ENCODE measurements at regions not wholly inside any gene's neighbourhood (a gene's known extent, or its start where the extent isn't known, plus 50 kb on each side); places are given as distances from the start of the nearest gene placed in this dataset.

DNA sequence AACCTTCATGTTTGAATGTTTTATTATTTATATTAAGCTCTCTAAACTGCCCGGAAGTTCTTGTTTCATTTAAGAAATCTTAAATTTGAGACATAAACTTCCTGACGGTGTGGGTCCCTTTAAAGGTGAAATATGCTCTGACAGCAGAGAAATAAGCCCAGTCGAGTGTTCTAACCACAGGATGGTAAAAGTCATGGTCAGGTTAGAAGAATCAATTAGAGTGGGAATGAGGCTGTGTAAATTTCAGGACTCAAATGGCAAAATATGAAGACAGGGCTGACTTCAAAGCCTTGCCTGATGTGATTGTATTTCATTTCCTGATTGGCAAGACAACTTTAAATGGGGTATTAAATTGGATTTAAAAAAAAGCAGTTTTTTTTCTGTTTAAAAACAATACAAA, 432.9 kb upstream of the BRINP1 start:
- H3K4me2 ChIP-seq (ENCODE audit: low read depth, low read length) = no peak overlapping the region
- H3K9me3 ChIP-seq (replicated peaks; ENCODE audit: insufficient read depth, low read length) = no peaks in the 10 kb centered on the region
- no peaks in the 10 kb centered on the region for H3K4me1 ChIP-seq (ENCODE audit: low read length)
- no peak for DNase-seq
- no peaks in the 10 kb centered on the region for H3K27me3 ChIP-seq (replicated peaks; ENCODE audit: insufficient read depth, low read length)
- H3K36me3 ChIP-seq (replicated peaks; ENCODE audit: insufficient read depth, low read length) = no peaks in the 10 kb centered on the region
- no peak overlapping the region for H3K27ac ChIP-seq (ENCODE audit: low read length)
- no peaks in the 10 kb centered on the region for H4K20me1 ChIP-seq (ENCODE audit: insufficient read depth, low read length)
- no peak overlapping the region for H2AFZ ChIP-seq (ENCODE audit: low read length)
- no peaks in the 10 kb centered on the region for H3K79me2 ChIP-seq (ENCODE audit: low read length)
- no peaks in the 10 kb centered on the region for H3F3A ChIP-seq (ENCODE audit: insufficient read depth, low read length)
- TF ChIP-seq, protein P1, sequence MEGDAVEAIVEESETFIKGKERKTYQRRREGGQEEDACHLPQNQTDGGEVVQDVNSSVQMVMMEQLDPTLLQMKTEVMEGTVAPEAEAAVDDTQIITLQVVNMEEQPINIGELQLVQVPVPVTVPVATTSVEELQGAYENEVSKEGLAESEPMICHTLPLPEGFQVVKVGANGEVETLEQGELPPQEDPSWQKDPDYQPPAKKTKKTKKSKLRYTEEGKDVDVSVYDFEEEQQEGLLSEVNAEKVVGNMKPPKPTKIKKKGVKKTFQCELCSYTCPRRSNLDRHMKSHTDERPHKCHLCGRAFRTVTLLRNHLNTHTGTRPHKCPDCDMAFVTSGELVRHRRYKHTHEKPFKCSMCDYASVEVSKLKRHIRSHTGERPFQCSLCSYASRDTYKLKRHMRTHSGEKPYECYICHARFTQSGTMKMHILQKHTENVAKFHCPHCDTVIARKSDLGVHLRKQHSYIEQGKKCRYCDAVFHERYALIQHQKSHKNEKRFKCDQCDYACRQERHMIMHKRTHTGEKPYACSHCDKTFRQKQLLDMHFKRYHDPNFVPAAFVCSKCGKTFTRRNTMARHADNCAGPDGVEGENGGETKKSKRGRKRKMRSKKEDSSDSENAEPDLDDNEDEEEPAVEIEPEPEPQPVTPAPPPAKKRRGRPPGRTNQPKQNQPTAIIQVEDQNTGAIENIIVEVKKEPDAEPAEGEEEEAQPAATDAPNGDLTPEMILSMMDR (IDR thresholded peaks at IDR 0.05; ENCODE audit: low read length) = no peak
- no peak for TF ChIP-seq EZH2 (optimal IDR thresholded peaks at IDR 0.05; ENCODE audit: low read depth, low read length)
- no peak for TF ChIP-seq EZH2phosphoT487 (IDR thresholded peaks at IDR 0.05; ENCODE audit: low read length)
- no peak overlapping the region for H3K9ac ChIP-seq (ENCODE audit: low read length)
- no peak overlapping the region for H3K4me3 ChIP-seq (ENCODE audit: low read length)
- no peaks in the 10 kb centered on the region for H3K9me2 ChIP-seq (replicated peaks; ENCODE audit: insufficient read depth, low read length)

DNA sequence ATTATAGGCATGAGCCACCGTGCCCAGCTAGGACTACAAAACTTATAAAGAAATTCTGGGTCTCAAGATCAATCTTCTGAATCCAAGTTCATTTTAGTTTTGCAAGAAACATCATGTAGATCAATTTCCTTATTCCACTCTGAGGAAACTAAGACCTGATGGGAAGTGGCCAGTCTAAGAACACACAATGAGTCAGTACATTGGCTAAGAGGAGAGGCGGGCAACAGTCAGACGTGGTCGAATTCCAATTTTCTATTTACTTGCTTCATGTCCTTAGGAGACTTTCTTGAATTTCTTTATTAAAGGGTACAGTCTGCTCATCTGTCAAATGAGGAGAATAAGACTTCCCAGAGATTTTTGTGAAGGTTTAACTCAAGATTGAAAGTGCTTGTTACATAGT, 432.1 kb upstream of the BRINP1 start:
- Histone ChIP-seq H3K9ac (ENCODE audit: low read length) (no peak overlapping the region), H2AFZ (ENCODE audit: low read length) (no peak overlapping the region), H3K4me2 (ENCODE audit: low read depth, low read length) (no peak overlapping the region), H3K9me3 (replicated peaks; ENCODE audit: insufficient read depth, low read length) (no peaks in the 10 kb centered on the region), H3K27me3 (replicated peaks; ENCODE audit: insufficient read depth, low read length) (no peaks in the 10 kb centered on the region), H4K20me1 (ENCODE audit: insufficient read depth, low read length) (no peaks in the 10 kb centered on the region), H3K9me2 (replicated peaks; ENCODE audit: insufficient read depth, low read length) (no peaks in the 10 kb centered on the region), H3K27ac (ENCODE audit: low read length) (no peak overlapping the region), H3K79me2 (ENCODE audit: low read length) (no peaks in the 10 kb centered on the region), H3K4me3 (ENCODE audit: low read length) (no peak overlapping the region), H3K36me3 (replicated peaks; ENCODE audit: insufficient read depth, low read length) (no peaks in the 10 kb centered on the region), H3F3A (ENCODE audit: insufficient read depth, low read length) (no peaks in the 10 kb centered on the region), H3K4me1 (ENCODE audit: low read length) (no peaks in the 10 kb centered on the region)
- TF ChIP-seq EZH2 (optimal IDR thresholded peaks at IDR 0.05; ENCODE audit: low read depth, low read length) = no peak
- no peak for TF ChIP-seq EZH2phosphoT487 (IDR thresholded peaks at IDR 0.05; ENCODE audit: low read length)
- TF ChIP-seq, protein P1 (IDR thresholded peaks at IDR 0.05; ENCODE audit: low read length) = no peak
- DNase-seq = no peak

- H3K27me3 ChIP-seq (replicated peaks; ENCODE audit: insufficient read depth, low read length) = no peaks in the 10 kb centered on the region
- no peaks in the 10 kb centered on the region for H4K20me1 ChIP-seq (ENCODE audit: insufficient read depth, low read length)
- TF ChIP-seq EZH2 (optimal IDR thresholded peaks at IDR 0.05; ENCODE audit: low read depth, low read length) (no peak), EZH2phosphoT487 (IDR thresholded peaks at IDR 0.05; ENCODE audit: low read length) (no peak)
- TF ChIP-seq, protein P1 (IDR thresholded peaks at IDR 0.05; ENCODE audit: low read length) = no peak
- H3K27ac ChIP-seq (ENCODE audit: low read length) = no peak overlapping the region
- H3K4me1 ChIP-seq (ENCODE audit: low read length) = no peaks in the 10 kb centered on the region
- H3K36me3 ChIP-seq (replicated peaks; ENCODE audit: insufficient read depth, low read length) = no peaks in the 10 kb centered on the region
- H3K9me3 ChIP-seq (replicated peaks; ENCODE audit: insufficient read depth, low read length) = no peaks in the 10 kb centered on the region
- H2AFZ ChIP-seq (ENCODE audit: low read length) = no peak overlapping the region
- no peaks in the 10 kb centered on the region for H3K9me2 ChIP-seq (replicated peaks; ENCODE audit: insufficient read depth, low read length)
- no peak for DNase-seq
- H3K9ac ChIP-seq (ENCODE audit: low read length) = no peak overlapping the region
- no peak overlapping the region for H3K4me3 ChIP-seq (ENCODE audit: low read length)
- H3K4me2 ChIP-seq (ENCODE audit: low read depth, low read length) = no peak overlapping the region
- no peaks in the 10 kb centered on the region for H3K79me2 ChIP-seq (ENCODE audit: low read length)
- H3F3A ChIP-seq (ENCODE audit: insufficient read depth, low read length) = no peaks in the 10 kb centered on the region
Observed at GRCh38 chr9:119795395-119795794, 426.2 kb upstream of the BRINP1 start.

Measured in MM.1S (cell line).